ENCODE measurements at regions not wholly inside any gene's neighbourhood (a gene's known extent, or its start where the extent isn't known, plus 50 kb on each side); places are given as distances from the start of the nearest gene placed in this dataset.
"Not testable (repeated sequence)": the region's sequence is repeated elsewhere in the genome, so short reads cannot be mapped to it uniquely, and the experiment has no call there.

DNA sequence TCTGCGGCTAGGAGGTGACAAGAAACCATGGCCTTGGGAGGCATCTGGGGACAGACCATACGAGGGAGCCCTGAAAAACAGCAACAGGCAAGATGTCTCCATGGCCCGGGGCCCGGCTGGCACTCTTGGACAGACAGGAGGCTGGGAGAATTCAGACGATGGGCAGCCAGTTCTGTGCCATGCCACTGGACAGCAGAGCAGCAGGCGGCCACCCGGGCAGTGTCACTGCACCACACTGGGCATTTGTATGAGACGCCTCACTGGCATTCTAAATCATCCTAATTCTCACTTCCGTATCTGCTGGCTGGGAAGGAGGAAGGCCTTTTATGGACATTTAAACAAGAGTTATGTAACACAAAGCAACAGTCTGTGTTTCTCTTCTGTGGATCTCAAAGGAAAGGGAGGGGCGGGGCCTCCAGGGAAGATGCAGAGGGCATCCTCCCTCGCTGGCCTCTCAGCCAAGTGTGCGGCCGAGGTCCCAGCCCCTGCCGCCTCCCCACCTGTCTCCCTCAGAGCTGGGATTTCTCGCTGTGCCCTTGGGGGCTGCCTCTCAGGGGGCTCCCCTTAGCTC, 350.3 kb downstream of the SHANK2 start:
- no peaks in the 10 kb centered on the region for H3K27me3 ChIP-seq (ENCODE audit: control insufficient read depth in 3 of 3, insufficient read depth in 3 of 3, low read length in 2 of 3)
- no peak for TF ChIP-seq CTCF (IDR thresholded peaks at IDR 0.05; ENCODE audit: control extremely low read depth, extremely low read depth)
- 70 to 74% methylated on average over 15 of the region's 15 CpGs for WGBS, 2 donors
- H3K4me1 ChIP-seq (ENCODE audit: control insufficient read depth in 5 of 5, insufficient read depth in 5 of 5, low read length in 5 of 5), result peaks cover 0 to 8% (median 0%) of the 10 kb centered on the region in 5 donors
- H3K9ac ChIP-seq (ENCODE audit: insufficient read depth in 1 of 2, low read length in 2 of 2), result no peak overlapping the region
- DNase-seq, result no peak
- H3K4me3 ChIP-seq, result no peak overlapping the region
- no peak for ATAC-seq (ENCODE audit: insufficient read depth, low FRiP score)
- H3K9me3 ChIP-seq (ENCODE audit: control insufficient read depth in 4 of 4, insufficient read depth in 3 of 4, low read length in 3 of 4), result peaks cover 0 to 9% (median 2%) of the 10 kb centered on the region in 4 donors
- H3K36me3 ChIP-seq (ENCODE audit: control insufficient read depth in 4 of 4, insufficient read depth in 4 of 4, low read length in 4 of 4), result no peaks in the 10 kb centered on the region
- no peak overlapping the region for H3K27ac ChIP-seq (ENCODE audit: low read depth in 1 of 2, low read length in 1 of 2)

DNA sequence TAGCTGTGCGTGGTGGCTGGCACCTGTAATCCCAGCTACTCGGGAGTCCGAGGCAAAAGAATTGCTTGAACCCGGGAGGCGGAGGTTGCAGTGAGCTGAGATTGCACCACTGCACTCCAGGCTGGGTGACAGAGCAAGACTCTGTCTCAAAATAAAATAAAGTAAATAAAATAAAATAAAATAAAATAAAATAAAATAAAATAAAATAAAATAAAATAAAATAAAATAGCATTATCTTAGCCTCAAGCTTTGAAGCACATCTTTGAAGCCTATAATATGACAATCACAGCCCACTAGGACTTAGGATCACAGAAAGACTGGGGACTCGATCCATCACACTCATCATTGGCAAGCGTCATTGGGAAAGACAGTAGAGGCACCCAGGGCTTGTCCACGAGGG, 349.1 kb downstream of the SHANK2 start:
- not testable (repeated sequence) for H3K27ac ChIP-seq (ENCODE audit: low read depth in 1 of 2, low read length in 1 of 2); ATAC-seq (ENCODE audit: insufficient read depth, low FRiP score); DNase-seq; H3K9ac ChIP-seq (ENCODE audit: insufficient read depth in 1 of 2, low read length in 2 of 2); H3K4me1 ChIP-seq (ENCODE audit: control insufficient read depth in 5 of 5, insufficient read depth in 5 of 5, low read length in 5 of 5); H3K9me3 ChIP-seq (ENCODE audit: control insufficient read depth in 4 of 4, insufficient read depth in 3 of 4, low read length in 3 of 4); H3K4me3 ChIP-seq; H3K27me3 ChIP-seq (ENCODE audit: control insufficient read depth in 3 of 3, insufficient read depth in 3 of 3, low read length in 2 of 3); H3K36me3 ChIP-seq (ENCODE audit: control insufficient read depth in 4 of 4, insufficient read depth in 4 of 4, low read length in 4 of 4)
- 93 to 94% methylated on average over 8 of the region's 8 CpGs for WGBS, 2 donors

GRCh38 chr11:70906101-70906500, 346.3 kb downstream of the SHANK2 start:
- no peak overlapping the region for H3K27ac ChIP-seq (ENCODE audit: low read depth in 1 of 2, low read length in 1 of 2)
- 95 to 96% methylated on average over 12 of the region's 12 CpGs for WGBS, 2 donors
- no peak overlapping the region for H3K4me3 ChIP-seq
- no peaks in the 10 kb centered on the region for H3K36me3 ChIP-seq (ENCODE audit: control insufficient read depth in 4 of 4, insufficient read depth in 4 of 4, low read length in 4 of 4)
- TF ChIP-seq CTCF (IDR thresholded peaks at IDR 0.05; ENCODE audit: control extremely low read depth, extremely low read depth), result no peak
- ATAC-seq (ENCODE audit: insufficient read depth, low FRiP score), result no peak
- peaks cover 0 to 3% (median 0%) of the 10 kb centered on the region in 5 donors for H3K4me1 ChIP-seq (ENCODE audit: control insufficient read depth in 5 of 5, insufficient read depth in 5 of 5, low read length in 5 of 5)
- no peak for DNase-seq
- no peak overlapping the region for H3K9ac ChIP-seq (ENCODE audit: insufficient read depth in 1 of 2, low read length in 2 of 2)
- H3K9me3 ChIP-seq (ENCODE audit: control insufficient read depth in 4 of 4, insufficient read depth in 3 of 4, low read length in 3 of 4), result peaks cover 0 to 5% (median under 1%) of the 10 kb centered on the region in 4 donors
- no peaks in the 10 kb centered on the region for H3K27me3 ChIP-seq (ENCODE audit: control insufficient read depth in 3 of 3, insufficient read depth in 3 of 3, low read length in 2 of 3)

GRCh38 chr11:70908223-70908622, 344.2 kb downstream of the SHANK2 start:
- DNase-seq, result no peak

More at GRCh38 chr11:70908223-70908622, 344.2 kb downstream of the SHANK2 start:
- no peak for ATAC-seq (ENCODE audit: insufficient read depth, low FRiP score)
- no peak for TF ChIP-seq CTCF (IDR thresholded peaks at IDR 0.05; ENCODE audit: control extremely low read depth, extremely low read depth)
- H3K4me1 ChIP-seq (ENCODE audit: control insufficient read depth in 5 of 5, insufficient read depth in 5 of 5, low read length in 5 of 5), result no peaks in the 10 kb centered on the region
- peaks cover 0 to 5% (median under 1%) of the 10 kb centered on the region in 4 donors for H3K9me3 ChIP-seq (ENCODE audit: control insufficient read depth in 4 of 4, insufficient read depth in 3 of 4, low read length in 3 of 4)
- WGBS, 2 donors, result 69 to 70% methylated on average over 9 of the region's 9 CpGs
- no peak overlapping the region for H3K4me3 ChIP-seq
- H3K9ac ChIP-seq (ENCODE audit: insufficient read depth in 1 of 2, low read length in 2 of 2), result no peak overlapping the region
- no peaks in the 10 kb centered on the region for H3K27me3 ChIP-seq (ENCODE audit: control insufficient read depth in 3 of 3, insufficient read depth in 3 of 3, low read length in 2 of 3)
- H3K27ac ChIP-seq (ENCODE audit: low read depth in 1 of 2, low read length in 1 of 2), result no peak overlapping the region
- H3K36me3 ChIP-seq (ENCODE audit: control insufficient read depth in 4 of 4, insufficient read depth in 4 of 4, low read length in 4 of 4), result no peaks in the 10 kb centered on the region

All from lung (tissue), 11 donors.